A673 (cell line): ENCODE measurements at regions not wholly inside any gene's neighbourhood (a gene's known extent, or its start where the extent isn't known, plus 50 kb on each side); places are given as distances from the start of the nearest gene placed in this dataset.

Source experiments
- EZH2 ChIP-seq: fragments of 200-600 bp; sonication (generic); IDR thresholded peaks from 2 replicates; pipeline ENCODE4 v1.6.1; 2017; ENCODE audit warnings: borderline replicate concordance, low read depth, mild to moderate bottlenecking, mixed read lengths, antibody characterized with exemption, low read length; ENCODE audit not compliant: poor library complexity, severe bottlenecking
- TF ChIP-seq, protein P1 (sequence below): fragments of 300-800, 200-600 bp; sonication (generic); conservative IDR thresholded peaks from 2 replicates; pipeline ENCODE4 v1.5.1; 2017; ENCODE audit warnings: low read depth, mild to moderate bottlenecking, antibody characterized with exemption, low read length, moderate library complexity, mixed read lengths

DNA sequence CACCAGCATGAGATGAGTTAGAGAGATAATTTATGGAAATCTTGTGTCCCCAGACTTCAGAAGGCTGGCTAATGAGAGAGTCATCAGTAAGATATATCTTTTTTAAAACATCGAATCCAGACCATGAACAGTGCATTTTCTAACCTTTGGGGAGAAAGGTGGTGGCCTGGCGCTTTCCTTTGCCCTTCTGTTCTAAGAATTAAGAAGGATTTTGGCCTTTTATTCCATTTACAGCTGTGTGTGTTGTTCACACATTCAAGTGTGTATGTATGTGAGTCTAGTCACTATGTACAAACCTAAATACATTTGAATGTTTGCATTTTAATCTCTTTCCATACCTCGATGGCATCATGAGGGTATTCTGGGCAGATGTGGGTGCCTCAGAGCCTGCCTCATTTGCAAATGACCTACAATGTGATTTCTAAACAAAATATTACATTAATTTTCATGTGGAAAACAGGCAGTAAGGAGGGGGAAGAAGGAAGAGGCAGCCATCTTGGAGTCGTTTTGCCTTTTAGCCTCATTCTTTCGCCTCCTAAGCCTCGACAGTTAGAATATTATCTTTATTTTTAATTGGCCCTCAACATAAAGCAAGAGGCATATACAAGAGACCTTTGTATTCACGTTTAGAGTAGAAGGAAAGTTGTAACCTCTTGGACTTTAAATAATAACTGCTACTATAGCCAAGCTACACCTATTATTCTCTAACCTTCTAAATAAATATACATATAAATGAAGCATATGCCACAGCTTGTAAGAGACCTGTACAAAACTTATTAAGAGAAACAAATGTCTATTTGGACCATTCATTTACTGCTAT is 125.3 kb upstream of the TMEM161B start:
- TF ChIP-seq, protein P1, sequence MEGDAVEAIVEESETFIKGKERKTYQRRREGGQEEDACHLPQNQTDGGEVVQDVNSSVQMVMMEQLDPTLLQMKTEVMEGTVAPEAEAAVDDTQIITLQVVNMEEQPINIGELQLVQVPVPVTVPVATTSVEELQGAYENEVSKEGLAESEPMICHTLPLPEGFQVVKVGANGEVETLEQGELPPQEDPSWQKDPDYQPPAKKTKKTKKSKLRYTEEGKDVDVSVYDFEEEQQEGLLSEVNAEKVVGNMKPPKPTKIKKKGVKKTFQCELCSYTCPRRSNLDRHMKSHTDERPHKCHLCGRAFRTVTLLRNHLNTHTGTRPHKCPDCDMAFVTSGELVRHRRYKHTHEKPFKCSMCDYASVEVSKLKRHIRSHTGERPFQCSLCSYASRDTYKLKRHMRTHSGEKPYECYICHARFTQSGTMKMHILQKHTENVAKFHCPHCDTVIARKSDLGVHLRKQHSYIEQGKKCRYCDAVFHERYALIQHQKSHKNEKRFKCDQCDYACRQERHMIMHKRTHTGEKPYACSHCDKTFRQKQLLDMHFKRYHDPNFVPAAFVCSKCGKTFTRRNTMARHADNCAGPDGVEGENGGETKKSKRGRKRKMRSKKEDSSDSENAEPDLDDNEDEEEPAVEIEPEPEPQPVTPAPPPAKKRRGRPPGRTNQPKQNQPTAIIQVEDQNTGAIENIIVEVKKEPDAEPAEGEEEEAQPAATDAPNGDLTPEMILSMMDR = no peak
- TF ChIP-seq EZH2 = no peak
